CD4-positive, alpha-beta T cell treated with Interleukin-15 for 4 hours (primary cell): ENCODE measurements at regions not wholly inside any gene's neighbourhood (a gene's known extent, or its start where the extent isn't known, plus 50 kb on each side); places are given as distances from the start of the nearest gene placed in this dataset.

Experiments
- DNase-seq: peaks from one replicate; pipeline ENCODE4 v3.0.0-alpha.2; 2020; ENCODE audit warnings: low spot score

DNA sequence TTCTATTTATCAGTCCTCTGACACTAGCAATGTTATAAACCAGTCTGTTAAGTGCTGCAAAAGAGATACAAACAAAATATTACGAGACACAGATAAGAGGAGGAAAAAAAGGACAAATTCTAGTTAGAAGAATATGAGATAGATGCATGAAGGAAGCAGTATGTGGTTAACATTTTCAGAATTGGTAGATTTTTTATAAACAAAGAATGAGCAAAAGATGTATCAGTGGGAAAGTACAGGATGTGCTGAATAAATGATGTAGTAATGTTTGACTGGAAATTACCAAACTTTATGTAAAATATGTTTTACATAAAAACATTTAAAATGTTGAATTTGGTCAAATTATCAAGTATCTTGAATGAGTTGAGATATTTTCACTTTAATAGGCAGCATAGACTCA is 574.2 kb downstream of the NUF2 start:
- no peak for DNase-seq

DNA sequence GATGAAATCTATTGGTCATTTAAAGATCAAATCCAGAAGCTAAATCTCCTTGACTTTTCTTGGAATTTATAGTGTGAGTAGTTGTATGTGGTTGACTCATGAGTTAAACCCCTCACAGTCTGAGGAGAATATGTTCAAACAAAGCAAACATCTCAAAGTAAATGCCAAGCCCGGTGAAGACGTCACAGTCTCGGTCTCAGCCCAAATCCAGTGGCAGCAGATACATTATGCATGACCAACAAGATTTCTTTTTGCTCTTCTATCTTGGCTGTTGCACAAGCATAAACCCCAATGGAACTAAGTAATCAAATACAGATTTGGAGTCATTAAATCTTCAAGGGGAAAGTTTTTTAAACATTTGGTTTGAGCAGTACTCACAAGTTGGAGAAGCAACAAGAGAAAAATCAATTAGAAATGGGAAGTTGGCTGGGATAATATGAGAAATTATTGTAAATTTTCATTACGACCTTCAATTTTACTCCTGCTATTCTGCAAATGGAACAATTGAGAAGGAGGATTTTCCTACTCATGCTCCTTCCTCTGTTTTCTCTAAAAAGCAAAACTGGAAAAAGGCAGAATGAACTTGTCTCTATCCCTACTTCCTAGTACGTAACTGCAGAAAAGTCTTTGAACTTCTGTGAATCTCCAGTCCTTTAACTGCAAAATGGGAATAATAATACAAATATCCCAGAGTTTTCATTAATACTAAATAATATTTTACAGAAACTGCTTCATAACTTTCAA is 575.8 kb downstream of the NUF2 start:
- DNase-seq: no peak

DNA sequence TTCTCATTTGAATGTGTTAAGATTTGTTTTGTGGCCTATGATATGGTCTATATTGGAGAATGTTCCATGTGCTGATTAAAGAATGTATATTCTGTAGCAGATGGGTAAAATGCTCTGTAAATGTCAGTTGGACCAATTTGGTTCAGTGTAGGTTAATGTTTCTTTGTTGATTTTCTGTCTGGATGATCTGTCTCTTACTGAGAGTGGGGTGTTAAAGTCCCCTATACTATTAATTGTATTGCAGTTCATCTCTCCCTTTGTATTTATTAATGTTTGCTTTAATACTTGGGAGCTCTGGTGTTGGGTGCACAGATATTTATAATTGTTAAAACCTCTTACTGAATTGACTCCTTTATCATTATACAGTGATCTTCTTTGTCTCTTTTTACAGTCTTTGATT is 584.5 kb downstream of the NUF2 start:
- DNase-seq: no peak

- DNase-seq: no peak
Observed at GRCh38 chr1:163912170-163912884, 590.6 kb downstream of the NUF2 start.

DNA sequence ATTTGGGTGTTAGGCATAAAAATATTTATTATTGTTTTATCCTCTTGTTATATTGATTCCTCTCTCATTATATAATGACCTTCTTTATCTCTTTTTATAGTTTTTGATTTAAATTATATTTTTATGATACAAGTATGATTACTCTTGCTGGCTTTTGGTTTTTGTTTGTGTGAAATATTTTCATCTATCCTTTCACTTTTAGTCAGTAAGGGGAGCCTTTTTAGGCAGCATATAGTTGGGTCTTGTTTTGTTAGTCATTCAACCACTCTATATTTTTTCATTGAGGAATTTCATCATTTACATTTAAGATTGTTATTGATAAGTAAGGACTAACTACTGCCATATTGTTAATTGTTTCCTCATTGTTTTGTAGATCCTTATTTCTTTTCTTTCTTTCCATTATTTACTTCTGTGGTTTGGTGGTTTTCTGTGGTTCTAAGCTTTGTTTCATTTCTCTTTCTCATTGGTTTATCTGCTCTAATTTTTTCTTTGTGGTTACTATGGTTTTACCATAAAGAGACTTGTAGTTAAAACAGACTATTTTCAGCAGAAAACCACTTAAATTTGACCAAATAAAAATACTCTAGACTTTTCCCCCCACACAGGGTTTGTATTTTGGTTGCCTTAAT is 593.1 kb downstream of the NUF2 start:
- DNase-seq: no peak

DNA sequence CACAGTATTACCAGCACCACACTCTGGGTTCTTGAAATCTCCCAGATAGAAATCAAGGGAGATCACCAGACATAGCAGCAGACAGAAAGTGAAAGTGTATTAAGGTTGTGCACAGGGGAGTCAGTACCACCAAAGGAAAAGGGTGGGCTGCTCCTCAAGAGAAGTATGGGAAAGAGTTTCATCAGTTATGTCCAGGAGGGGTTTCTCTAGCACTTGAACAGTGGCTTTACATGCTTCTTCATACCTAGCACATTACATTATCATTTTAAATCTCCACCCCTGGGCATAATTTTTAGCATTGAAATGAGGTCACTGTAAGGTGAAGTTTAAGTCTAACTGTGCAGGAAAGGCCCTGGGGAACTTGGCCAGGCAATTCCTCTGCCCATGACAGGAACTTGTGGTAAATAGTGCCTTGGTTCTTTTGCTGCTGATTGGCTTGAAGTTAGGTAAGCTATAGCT is 601.0 kb downstream of the NUF2 start:
- no peak for DNase-seq

DNA sequence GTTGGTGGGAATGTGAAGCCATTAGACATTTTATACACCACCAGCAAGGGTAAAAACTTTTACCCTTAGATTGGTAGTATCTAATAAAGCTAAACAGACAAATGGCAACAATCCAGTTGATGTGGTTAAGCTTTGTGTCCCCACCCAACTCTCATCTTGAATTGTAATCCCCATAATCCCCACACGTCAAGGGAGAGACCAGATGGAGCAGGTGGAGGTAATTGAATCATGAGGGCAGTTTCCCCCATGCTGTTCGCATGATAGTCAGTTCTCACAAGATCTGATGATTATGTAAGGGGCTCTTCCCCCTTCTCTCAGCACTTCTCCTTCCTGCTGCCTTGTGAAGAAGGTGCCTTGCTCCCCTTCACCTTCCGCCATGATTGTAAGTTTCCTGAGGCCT is 602.3 kb downstream of the NUF2 start:
- DNase-seq: no peak

- no peak for DNase-seq
Observed at GRCh38 chr1:163927493-163927892, 605.7 kb downstream of the NUF2 start.

DNA sequence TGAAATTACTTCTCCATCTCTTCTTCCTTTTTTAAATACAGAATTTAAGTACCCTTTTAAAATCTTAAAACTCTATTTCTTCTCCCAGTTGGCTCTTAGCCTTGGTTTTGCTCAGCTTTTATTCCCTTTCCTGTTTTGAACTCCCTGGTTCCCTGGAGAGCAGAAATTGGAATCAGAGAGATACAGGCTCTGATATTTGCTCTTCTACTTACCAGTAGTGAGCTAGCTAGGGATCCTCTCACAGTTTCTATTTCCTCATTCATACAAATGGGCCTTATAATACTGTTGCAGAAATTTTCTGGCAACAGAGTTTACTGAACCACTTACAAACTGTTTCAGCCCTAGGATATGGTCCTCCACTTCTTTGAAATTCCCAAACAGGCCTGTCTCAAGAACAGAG is 606.3 kb downstream of the NUF2 start:
- no peak for DNase-seq

DNA sequence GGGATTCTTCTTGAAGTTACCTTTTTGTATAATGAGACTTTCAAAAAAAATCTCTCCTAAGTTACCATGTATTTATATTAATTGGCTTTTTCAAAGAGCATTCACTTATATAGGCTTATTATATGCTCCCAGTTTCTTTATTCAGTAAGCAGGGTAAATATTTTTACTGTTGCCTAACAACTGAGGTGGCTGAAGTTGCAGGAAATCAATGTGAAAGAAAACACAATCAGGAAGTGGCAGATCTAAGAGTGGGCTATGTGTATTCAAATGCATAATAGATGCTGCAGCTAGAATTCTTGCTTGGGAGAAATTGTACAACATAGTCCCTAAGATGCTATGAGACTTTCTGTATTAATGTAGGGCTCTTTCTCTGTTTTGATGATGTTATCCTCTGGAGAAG is 606.9 kb downstream of the NUF2 start:
- DNase-seq: no peak

DNA sequence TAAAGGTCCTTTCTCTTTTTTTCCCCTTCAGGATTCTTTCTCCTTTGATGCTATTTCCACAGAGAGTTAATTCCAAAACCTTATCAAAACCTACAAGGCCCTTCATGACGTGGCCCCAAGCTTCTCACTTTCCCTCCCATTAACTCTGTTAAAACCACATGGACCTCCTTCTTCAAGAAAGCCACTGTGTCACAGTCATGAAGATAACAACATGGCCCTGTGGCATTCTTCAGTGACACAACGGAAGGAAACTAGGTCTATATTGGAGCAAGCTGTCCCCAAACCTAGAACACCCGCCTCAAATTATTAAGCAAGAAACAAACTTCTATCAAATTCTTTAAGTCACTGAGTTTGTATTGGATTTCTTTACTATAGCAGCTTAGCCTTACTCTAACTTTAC is 611.1 kb downstream of the NUF2 start:
- DNase-seq: no peak

- DNase-seq: no peak
Observed at GRCh38 chr1:163933437-163933836, 611.7 kb downstream of the NUF2 start.

DNA sequence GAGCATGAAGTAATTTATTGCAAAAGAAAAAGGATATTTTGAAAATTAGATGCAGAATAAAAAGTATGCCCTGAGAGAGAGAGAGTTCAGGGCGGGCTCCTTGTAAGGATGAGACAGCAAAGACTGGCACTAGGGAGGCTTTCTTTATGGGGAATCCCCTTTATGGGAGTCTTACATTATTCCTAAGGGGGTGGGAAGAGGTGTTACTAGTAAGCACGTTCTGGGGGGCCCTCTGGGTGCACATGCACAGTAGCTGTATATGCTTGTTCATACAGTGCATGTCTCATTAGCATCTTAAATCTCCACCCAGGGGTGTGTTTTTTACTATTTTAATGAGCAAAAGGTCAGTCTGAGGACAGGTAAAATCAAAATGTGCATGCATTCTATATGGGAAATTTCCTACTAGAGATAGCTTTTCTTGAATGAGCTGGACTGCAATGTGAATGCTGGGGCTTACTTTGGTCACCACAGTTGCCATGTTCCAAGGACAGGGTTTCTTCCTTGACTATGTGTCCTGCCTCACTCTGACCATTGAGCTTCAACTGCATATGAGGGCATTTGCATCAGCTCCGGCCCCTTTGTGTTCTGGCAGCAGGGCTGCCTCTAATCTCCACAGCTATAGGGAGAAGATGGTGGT is 614.1 kb downstream of the NUF2 start:
- DNase-seq: no peak

DNA sequence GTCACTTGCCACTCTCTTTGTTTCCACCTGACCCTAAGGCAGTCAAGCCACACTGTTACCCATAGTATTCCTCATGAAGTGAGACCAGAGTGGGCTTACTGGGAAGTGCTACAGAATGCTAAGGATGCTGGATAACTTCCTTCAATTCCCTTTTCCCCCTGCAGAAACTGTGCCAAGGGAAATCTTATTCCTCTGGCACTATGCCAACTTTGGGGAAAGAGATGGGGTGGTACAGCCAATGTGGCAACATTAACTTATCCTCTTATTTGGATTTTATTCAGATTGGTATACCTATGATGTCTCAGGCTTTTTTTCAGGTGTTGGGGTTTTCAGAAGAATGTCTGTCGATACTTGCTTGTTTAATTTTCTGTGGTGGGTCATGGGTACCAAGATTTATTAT is 599.4 kb upstream of the PBX1 start:
- no peak for DNase-seq

- DNase-seq: no peak
Observed at GRCh38 chr1:163970151-163970550, 588.8 kb upstream of the PBX1 start.

- DNase-seq: no peak
Observed at GRCh38 chr1:163970699-163971098, 588.3 kb upstream of the PBX1 start.

GRCh38 chr1:163973586-163973985 is 585.4 kb upstream of the PBX1 start:
- no peak for DNase-seq

- DNase-seq: no peak
Observed at GRCh38 chr1:163974120-163974519, 584.9 kb upstream of the PBX1 start.

GRCh38 chr1:163980394-163980793 is 578.6 kb upstream of the PBX1 start:
- DNase-seq: no peak

DNA sequence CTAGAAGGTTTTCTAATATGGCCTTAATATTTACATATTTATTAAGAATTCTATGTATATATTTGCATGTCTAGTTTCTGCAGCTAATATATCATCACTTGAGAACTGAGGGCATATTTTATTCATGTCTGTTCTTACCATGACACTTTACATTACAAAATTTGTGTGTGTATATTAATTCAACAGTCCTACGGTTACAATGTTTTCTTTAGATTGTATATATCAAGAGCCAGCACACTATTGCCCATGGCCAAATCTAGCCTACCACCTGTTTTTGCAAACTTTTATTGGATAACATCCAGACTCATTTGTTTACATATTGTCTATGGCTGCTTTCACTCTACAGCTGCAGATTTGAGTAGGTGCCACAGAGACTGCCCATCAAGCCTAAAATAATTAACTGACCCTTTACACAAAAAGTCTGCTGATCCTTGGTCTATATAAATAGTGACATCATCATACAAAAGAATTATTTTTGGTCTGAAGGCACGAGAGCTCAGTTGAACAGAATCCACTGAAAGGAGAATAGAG is 577.4 kb upstream of the PBX1 start:
- no peak for DNase-seq

- no peak for DNase-seq
Observed at GRCh38 chr1:163983097-163983496, 575.9 kb upstream of the PBX1 start.

DNA sequence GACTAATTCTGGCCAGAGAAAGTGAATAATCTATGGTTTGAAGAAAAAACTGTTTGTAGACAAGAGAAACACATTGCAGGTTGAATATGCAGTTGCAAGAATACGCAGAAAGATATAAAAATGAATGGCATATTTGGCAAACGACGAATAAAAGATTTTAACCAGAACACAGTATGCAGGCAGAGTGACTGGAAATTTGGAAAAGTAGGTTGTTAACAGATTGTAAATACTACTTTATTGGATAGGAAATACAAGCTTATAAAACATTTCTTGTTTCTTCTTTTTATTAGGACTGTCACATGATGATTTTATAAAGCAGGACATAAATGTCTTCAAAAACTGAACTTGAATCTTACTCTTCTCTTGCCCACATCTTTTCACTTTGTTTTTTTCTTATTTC is 573.3 kb upstream of the PBX1 start:
- DNase-seq: no peak

DNA sequence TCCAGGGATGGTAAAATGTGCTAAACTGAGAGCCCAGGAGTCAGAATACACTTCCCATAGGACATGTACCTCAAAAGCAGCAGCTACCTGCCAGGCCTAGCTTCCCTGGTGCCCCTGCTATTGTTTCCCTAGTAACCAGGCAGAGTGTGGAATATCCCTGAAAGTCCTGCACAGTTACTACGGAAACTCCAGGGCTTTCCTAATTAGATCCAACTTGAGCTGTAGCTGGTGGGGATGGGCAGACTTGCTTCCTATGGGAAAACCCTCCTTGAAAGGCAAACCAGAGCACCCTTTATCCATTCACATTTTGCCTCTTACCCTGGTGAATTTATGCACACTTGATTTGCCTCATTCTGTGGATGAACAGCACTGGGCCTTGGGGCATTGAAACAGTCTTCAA is 559.9 kb upstream of the PBX1 start:
- DNase-seq: no peak
